ENCODE measurements at regions not wholly inside any gene's neighbourhood (a gene's known extent, or its start where the extent isn't known, plus 50 kb on each side); places are given as distances from the start of the nearest gene placed in this dataset.
A peak's percentile ranks its signal among the peaks of the same experiment; 100 is the strongest.

DNA sequence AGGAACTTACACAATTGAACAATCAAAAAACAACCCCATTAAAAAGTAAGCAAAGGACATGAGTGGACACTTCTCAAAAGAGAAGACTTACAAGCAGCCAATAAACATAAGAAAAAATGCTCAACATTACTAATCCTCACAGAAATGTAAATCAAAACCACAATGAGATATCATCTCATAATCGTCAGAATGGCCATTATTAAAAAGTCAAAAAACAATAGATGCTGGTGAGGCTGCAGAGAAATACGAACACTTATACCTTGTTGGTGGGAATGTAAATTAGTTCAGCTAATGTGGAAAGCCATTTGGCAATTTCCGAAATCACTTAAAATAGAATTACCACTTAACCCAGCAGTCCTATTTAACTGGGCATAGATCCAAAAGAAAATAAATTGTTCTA, 301.9 kb upstream of the KCNJ16 start (continued):
- TF ChIP-seq EP300 (IDR thresholded peaks at IDR 0.05; ENCODE audit: borderline replicate concordance in 1 of 2, low read depth in 1 of 2, low read length in 1 of 2) (peak in 1 of 2 experiments; percentile 65; a peak in 1 of 4 replicates), TAF1 (IDR thresholded peaks at IDR 0.05; ENCODE audit: borderline replicate concordance, low read depth, low read length) (no peak), MXI1 (IDR thresholded peaks at IDR 0.05; ENCODE audit: low read depth, low read length) (no peak), POLR2AphosphoS5 (IDR thresholded peaks at IDR 0.05; ENCODE audit: low read depth, low read length) (no peak), MEF2A (IDR thresholded peaks at IDR 0.05; ENCODE audit: borderline replicate concordance, low read depth) (no peak), FOXJ3 (CRISPR knock-in tag; IDR thresholded peaks at IDR 0.05) (no peak), FOSL2 (IDR thresholded peaks at IDR 0.05; ENCODE audit: borderline replicate concordance, low read depth) (peak; percentile 31; the same call in 1 of the 2 replicates), FOXM1 (IDR thresholded peaks at IDR 0.05; ENCODE audit: low read depth) (0 out of 2 replicates have a peak, but pooled peaks have one; percentile 82)
- TF ChIP-seq, protein P1, sequence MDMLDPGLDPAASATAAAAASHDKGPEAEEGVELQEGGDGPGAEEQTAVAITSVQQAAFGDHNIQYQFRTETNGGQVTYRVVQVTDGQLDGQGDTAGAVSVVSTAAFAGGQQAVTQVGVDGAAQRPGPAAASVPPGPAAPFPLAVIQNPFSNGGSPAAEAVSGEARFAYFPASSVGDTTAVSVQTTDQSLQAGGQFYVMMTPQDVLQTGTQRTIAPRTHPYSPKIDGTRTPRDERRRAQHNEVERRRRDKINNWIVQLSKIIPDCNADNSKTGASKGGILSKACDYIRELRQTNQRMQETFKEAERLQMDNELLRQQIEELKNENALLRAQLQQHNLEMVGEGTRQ (IDR thresholded peaks at IDR 0.05; ENCODE audit: borderline replicate concordance, low read depth, low read length), result no peak

DNA sequence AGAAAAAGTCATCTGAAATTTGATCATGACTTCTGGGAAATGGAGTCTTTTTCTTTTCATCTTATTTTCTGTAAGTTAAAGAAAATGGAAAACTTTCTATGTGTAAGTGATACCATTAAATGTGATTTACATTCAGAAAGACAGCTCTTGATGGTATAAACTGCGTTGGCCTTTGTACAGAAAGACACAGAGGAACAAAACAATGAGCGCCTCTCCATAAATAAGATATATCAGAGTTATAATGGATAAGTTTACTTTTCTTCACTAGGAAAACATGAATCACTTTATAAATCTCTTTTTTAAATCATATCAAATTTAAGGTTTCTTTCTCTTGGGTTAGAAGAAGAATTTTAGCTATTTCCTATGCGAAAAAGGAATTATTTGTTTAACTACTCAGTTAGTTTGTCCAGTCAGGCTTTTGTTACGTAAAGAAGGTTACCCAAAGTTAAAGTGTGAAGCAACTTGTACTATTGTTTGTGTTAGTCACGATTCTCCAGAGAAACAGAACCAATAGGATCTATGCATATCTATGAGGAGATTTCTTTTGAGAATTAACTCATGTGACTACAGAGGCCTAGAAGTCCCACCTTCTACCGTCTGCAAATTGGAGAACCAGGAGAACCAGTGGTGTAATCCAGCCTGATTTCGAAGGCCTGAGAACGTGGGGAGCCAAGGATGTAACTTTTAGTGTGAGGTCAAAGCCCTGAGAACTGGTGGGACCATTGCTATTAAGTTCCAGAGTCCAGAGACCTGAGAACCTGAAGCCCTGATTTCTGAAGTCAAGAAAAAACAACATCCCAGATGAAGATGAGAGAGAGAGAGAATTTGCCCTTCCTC, 295.4 kb upstream of the KCNJ16 start:
- no peaks in the 10 kb centered on the region for H3K79me2 ChIP-seq (ENCODE audit: insufficient read depth)
- no peak overlapping the region; a peak in 1 of 4 replicates for H3K27ac ChIP-seq (ENCODE audit: low read depth in 2 of 2, low read length in 1 of 2)
- H3K4me2 ChIP-seq, result no peak overlapping the region
- H3K27me3 ChIP-seq (ENCODE audit: insufficient read depth), result no peaks in the 10 kb centered on the region
- WGBS (ENCODE audit: low lambda C conversion rate), result 59% methylated on average over 8 of the region's 8 CpGs
- no peaks in the 10 kb centered on the region for H3K4me1 ChIP-seq (ENCODE audit: control insufficient read depth in 1 of 2, insufficient read depth in 2 of 2, low read depth in 1 of 2, low read length in 1 of 2)
- ChIA-PET POLR2A (no interaction called here), CTCF (interaction anchor here (0.8 kb wide), 1 partner anchor 17 kb away, joined by 3 read pairs; no protein-coding TSS in a partner anchor)
- H3K36me3 ChIP-seq (replicated peaks in 1 of 2; ENCODE audit: control insufficient read depth in 1 of 2, insufficient read depth in 2 of 2, low read length in 1 of 2), result no peaks in the 10 kb centered on the region
- no peak for TF ChIP-seq TCF12 (IDR thresholded peaks at IDR 0.05)
- TF ChIP-seq ELF1 (IDR thresholded peaks at IDR 0.05), result no peak
- no peak for TF ChIP-seq SIN3A (IDR thresholded peaks at IDR 0.05; ENCODE audit: borderline replicate concordance, low read depth, low read length)
- no peak for TF ChIP-seq SMC3 (IDR thresholded peaks at IDR 0.05; ENCODE audit: low read depth, low read length)
- TF ChIP-seq GABPA (IDR thresholded peaks at IDR 0.05; ENCODE audit: low read depth), result no peak
- TF ChIP-seq RFX5 (IDR thresholded peaks at IDR 0.05; ENCODE audit: low read length), result no peak
- TF ChIP-seq NFIC (IDR thresholded peaks at IDR 0.05; ENCODE audit: borderline replicate concordance), result no peak
- TF ChIP-seq, protein P2, sequence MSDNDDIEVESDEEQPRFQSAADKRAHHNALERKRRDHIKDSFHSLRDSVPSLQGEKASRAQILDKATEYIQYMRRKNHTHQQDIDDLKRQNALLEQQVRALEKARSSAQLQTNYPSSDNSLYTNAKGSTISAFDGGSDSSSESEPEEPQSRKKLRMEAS (IDR thresholded peaks at IDR 0.05; ENCODE audit: low read depth), result no peak
- no peak for TF ChIP-seq YY1 (IDR thresholded peaks at IDR 0.05; ENCODE audit: low read depth)
- no peak for TF ChIP-seq FOXJ3 (CRISPR knock-in tag; IDR thresholded peaks at IDR 0.05)
- TF ChIP-seq, protein P3, sequence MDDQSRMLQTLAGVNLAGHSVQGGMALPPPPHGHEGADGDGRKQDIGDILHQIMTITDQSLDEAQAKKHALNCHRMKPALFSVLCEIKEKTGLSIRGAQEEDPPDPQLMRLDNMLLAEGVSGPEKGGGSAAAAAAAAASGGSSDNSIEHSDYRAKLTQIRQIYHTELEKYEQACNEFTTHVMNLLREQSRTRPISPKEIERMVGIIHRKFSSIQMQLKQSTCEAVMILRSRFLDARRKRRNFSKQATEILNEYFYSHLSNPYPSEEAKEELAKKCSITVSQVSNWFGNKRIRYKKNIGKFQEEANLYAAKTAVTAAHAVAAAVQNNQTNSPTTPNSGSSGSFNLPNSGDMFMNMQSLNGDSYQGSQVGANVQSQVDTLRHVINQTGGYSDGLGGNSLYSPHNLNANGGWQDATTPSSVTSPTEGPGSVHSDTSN (IDR thresholded peaks at IDR 0.05), result no peak
- H3K9ac ChIP-seq, result no peak overlapping the region
- no peaks in the 10 kb centered on the region for H3F3A ChIP-seq (replicated peaks; ENCODE audit: insufficient read depth)
- DNase-seq, result no peak
- H4K20me1 ChIP-seq (ENCODE audit: insufficient read depth), result no peaks in the 10 kb centered on the region
- H2AFZ ChIP-seq (ENCODE audit: low read depth), result peak overlapping the region; percentile 23; the same call in 1 of the 2 replicates
- H3K9me3 ChIP-seq, result no peaks in the 10 kb centered on the region
- H3K9me2 ChIP-seq, result no peaks in the 10 kb centered on the region
- H3K4me3 ChIP-seq (ENCODE audit: low read depth in 2 of 2, low read length in 1 of 2), result no peak overlapping the region

Data from SK-N-SH (cell line).